ENCODE measurements at regions not wholly inside any gene's neighbourhood (a gene's known extent, or its start where the extent isn't known, plus 50 kb on each side); places are given as distances from the start of the nearest gene placed in this dataset.

DNA sequence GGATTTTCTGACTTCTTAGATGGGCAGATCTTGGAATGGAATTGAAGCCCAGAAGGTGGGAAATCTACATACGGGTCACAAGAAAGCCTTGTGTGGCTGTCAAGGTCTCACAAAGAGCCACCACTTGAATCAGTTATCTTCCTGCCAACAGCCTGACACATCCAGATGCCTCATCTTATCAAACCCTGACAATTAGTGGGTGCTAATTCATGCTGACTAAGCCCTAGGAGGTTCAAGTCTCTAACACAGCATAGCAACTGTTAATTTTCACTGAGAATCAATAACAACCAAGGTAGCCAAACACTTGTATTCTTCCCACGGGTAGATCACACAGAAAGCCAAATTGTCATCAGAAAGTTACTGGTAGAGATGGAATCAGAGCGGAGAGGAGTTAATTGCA, 222.2 kb downstream of the TMEM167A start:
- DNase-seq (ENCODE audit: low spot score) = no peak
- in situ Hi-C loops (cut with MboI; ENCODE audit: low pct_unique_long_range_greater_than_20kb, low sequenced_read_pairs, unreplicated experiment) = no loop called here
- TF ChIP-seq, protein P1, sequence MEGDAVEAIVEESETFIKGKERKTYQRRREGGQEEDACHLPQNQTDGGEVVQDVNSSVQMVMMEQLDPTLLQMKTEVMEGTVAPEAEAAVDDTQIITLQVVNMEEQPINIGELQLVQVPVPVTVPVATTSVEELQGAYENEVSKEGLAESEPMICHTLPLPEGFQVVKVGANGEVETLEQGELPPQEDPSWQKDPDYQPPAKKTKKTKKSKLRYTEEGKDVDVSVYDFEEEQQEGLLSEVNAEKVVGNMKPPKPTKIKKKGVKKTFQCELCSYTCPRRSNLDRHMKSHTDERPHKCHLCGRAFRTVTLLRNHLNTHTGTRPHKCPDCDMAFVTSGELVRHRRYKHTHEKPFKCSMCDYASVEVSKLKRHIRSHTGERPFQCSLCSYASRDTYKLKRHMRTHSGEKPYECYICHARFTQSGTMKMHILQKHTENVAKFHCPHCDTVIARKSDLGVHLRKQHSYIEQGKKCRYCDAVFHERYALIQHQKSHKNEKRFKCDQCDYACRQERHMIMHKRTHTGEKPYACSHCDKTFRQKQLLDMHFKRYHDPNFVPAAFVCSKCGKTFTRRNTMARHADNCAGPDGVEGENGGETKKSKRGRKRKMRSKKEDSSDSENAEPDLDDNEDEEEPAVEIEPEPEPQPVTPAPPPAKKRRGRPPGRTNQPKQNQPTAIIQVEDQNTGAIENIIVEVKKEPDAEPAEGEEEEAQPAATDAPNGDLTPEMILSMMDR (IDR thresholded peaks at IDR 0.05; ENCODE audit: extremely low read depth, insufficient read depth, missing control alignments) = no peak

- no peak for DNase-seq (ENCODE audit: low spot score)
- TF ChIP-seq, protein P1 (IDR thresholded peaks at IDR 0.05; ENCODE audit: extremely low read depth, insufficient read depth, missing control alignments) = no peak
- in situ Hi-C loops (cut with MboI; ENCODE audit: low pct_unique_long_range_greater_than_20kb, low sequenced_read_pairs, unreplicated experiment) = no loop called here
Observed at GRCh38 chr5:82851471-82851870, 225.7 kb downstream of the TMEM167A start.

GRCh38 chr5:82850393-82850792, 226.8 kb downstream of the TMEM167A start:
- in situ Hi-C loops (cut with MboI; ENCODE audit: low pct_unique_long_range_greater_than_20kb, low sequenced_read_pairs, unreplicated experiment) = no loop called here
- DNase-seq (ENCODE audit: low spot score) = no peak
- TF ChIP-seq, protein P1 (IDR thresholded peaks at IDR 0.05; ENCODE audit: extremely low read depth, insufficient read depth, missing control alignments) = no peak

DNA sequence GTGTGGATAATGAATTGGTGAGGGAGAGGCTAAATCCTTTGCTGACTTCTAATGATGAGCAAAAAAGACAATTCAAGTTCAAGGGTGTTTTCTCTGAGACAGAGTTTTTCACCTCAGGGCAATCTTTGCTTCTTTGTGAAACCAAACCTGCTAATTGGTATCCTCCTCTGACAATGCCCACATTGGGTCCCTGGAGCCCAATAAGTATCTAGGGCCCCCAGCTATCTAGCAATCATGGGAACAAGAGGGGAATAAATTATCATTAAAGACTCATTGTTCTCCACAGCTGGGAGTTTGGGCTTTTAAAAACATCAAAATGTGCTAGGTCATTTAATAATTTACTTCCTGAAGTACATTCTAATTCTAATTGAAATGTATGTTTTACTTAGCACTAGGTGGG, 227.3 kb downstream of the TMEM167A start:
- TF ChIP-seq, protein P1 (IDR thresholded peaks at IDR 0.05; ENCODE audit: extremely low read depth, insufficient read depth, missing control alignments) = no peak
- in situ Hi-C loops (cut with MboI; ENCODE audit: low pct_unique_long_range_greater_than_20kb, low sequenced_read_pairs, unreplicated experiment) = no loop called here
- DNase-seq (ENCODE audit: low spot score) = no peak

GRCh38 chr5:82847562-82847961, 229.6 kb downstream of the TMEM167A start:
- in situ Hi-C loops (cut with MboI; ENCODE audit: low pct_unique_long_range_greater_than_20kb, low sequenced_read_pairs, unreplicated experiment) = no loop called here
- no peak for DNase-seq (ENCODE audit: low spot score)
- TF ChIP-seq, protein P1 (IDR thresholded peaks at IDR 0.05; ENCODE audit: extremely low read depth, insufficient read depth, missing control alignments) = no peak

DNA sequence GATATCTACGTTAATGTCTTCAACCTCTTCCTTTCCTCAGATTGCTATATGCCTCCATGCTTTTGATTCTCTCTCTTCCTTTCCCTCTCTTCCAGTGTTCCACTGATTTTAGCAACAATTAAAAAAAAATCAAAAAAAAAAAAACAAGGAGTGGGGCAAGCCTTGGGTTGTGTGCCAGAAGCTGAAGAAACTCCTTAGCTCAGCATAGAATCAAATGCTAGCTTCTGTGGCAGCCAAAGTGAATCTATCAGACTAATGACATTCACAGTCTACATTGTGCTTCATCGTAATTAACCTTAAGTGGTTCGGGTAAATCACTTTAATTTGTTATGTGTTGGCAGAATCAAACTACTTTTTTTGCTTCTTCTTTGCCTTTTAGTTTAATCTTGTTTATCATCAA, 237.3 kb downstream of the TMEM167A start:
- DNase-seq (ENCODE audit: low spot score) = no peak
- in situ Hi-C loops (cut with MboI; ENCODE audit: low pct_unique_long_range_greater_than_20kb, low sequenced_read_pairs, unreplicated experiment) = no loop called here
- TF ChIP-seq, protein P1 (IDR thresholded peaks at IDR 0.05; ENCODE audit: extremely low read depth, insufficient read depth, missing control alignments) = no peak

- DNase-seq (ENCODE audit: low spot score) = no peak
- TF ChIP-seq, protein P1 (IDR thresholded peaks at IDR 0.05; ENCODE audit: extremely low read depth, insufficient read depth, missing control alignments) = no peak
- in situ Hi-C loops (cut with MboI; ENCODE audit: low pct_unique_long_range_greater_than_20kb, low sequenced_read_pairs, unreplicated experiment) = no loop called here
Observed at GRCh38 chr5:82835488-82835887, 241.7 kb downstream of the TMEM167A start.
